ENCODE measurements at regions not wholly inside any gene's neighbourhood (a gene's known extent, or its start where the extent isn't known, plus 50 kb on each side); places are given as distances from the start of the nearest gene placed in this dataset.

DNA sequence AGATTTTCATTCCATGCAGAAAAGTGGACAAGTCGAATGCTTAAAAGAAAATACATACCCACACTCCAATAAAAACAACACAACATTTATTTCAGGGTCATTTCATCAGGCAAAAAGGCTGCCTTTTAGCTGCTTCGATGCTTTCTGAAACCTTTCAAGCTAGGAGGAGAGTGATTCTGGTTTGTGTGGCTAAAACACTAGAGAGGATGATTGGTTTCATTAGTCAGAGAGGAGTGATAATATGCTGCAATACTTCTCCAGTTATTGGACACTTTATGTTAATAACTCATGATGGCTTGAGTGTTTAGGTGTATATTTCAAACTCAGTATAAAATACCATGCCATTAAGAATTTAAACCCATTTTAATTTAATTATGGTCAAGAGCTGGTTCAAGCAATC lies 614.0 kb downstream of the SLC4A3 start:
- intact Hi-C loops (cut with DNase I): no loop called here
- 58 to 68% methylated on average over 2 of the region's 2 CpGs for WGBS, 2 donors
- peaks cover 0 to under 1% (median 0%) of the 10 kb centered on the region in 3 donors for H3K4me1 ChIP-seq
- no peak for DNase-seq
- H3K9me3 ChIP-seq: no peaks in the 10 kb centered on the region
- H3K4me3 ChIP-seq: no peak overlapping the region
- no peaks in the 10 kb centered on the region for H3K27me3 ChIP-seq
- H3K27ac ChIP-seq: no peak overlapping the region
- no peaks in the 10 kb centered on the region for H3K36me3 ChIP-seq
- no peak for TF ChIP-seq POLR2A (IDR thresholded peaks at IDR 0.05)
- no peak for TF ChIP-seq CTCF (IDR thresholded peaks at IDR 0.05)

DNA sequence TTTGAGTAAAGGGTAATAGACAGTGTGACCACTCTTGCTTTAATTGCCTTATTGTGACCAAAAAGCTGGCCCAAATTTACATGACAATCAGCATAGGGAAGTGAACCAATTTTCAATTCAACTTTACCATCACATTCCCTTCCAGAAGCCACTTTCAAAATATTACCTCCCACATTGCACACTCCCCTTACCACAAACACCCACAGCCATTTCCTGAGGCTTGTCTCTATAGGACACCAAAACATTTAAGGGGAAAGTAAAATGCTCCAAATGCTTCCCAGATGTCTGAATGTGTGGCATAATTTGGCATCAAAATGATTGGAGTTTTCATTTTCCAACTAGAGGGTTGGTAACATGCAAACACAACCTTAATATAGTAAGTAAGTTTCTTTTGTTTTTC lies 616.1 kb downstream of the SLC4A3 start:
- DNase-seq: no peak
- intact Hi-C loops (cut with DNase I): no loop called here
- Histone ChIP-seq H3K4me3 (no peak overlapping the region), H3K36me3 (no peaks in the 10 kb centered on the region), H3K4me1 (peaks cover 0 to 11% (median 0%) of the 10 kb centered on the region in 3 donors), H3K27ac (no peak overlapping the region), H3K9me3 (no peaks in the 10 kb centered on the region), H3K27me3 (no peaks in the 10 kb centered on the region)
- TF ChIP-seq CTCF (IDR thresholded peaks at IDR 0.05): no peak
- TF ChIP-seq POLR2A (IDR thresholded peaks at IDR 0.05): no peak

GRCh38 chr2:220246386-220246785 lies 619.0 kb downstream of the SLC4A3 start:
- WGBS, 2 donors: 70 to 78% methylated on average over 1 of the region's 1 CpG
- no peak overlapping the region for H3K4me3 ChIP-seq
- H3K27ac ChIP-seq: no peak overlapping the region
- no peaks in the 10 kb centered on the region for H3K27me3 ChIP-seq
- H3K36me3 ChIP-seq: no peaks in the 10 kb centered on the region
- intact Hi-C loops (cut with DNase I): no loop called here
- TF ChIP-seq POLR2A (IDR thresholded peaks at IDR 0.05) (no peak), CTCF (IDR thresholded peaks at IDR 0.05) (no peak)
- no peak for DNase-seq
- H3K4me1 ChIP-seq: peaks cover 0 to 11% (median 0%) of the 10 kb centered on the region in 3 donors
- H3K9me3 ChIP-seq: no peaks in the 10 kb centered on the region

- H3K36me3 ChIP-seq: no peaks in the 10 kb centered on the region
- peaks cover 0 to 11% (median 0%) of the 10 kb centered on the region in 3 donors for H3K4me1 ChIP-seq
- no peak for DNase-seq
- intact Hi-C loops (cut with DNase I): no loop called here
- H3K27ac ChIP-seq: no peak overlapping the region
- TF ChIP-seq CTCF (IDR thresholded peaks at IDR 0.05) (no peak), POLR2A (IDR thresholded peaks at IDR 0.05) (no peak)
- no peaks in the 10 kb centered on the region for H3K27me3 ChIP-seq
- H3K9me3 ChIP-seq: no peaks in the 10 kb centered on the region
- 61 to 71% methylated on average over 3 of the region's 3 CpGs for WGBS, 2 donors
- H3K4me3 ChIP-seq: no peak overlapping the region
Observed at GRCh38 chr2:220247588-220248350, 620.3 kb downstream of the SLC4A3 start.

GRCh38 chr2:220259662-220260061 lies 632.2 kb downstream of the SLC4A3 start:
- no peak for DNase-seq
- WGBS, 2 donors: 70 to 73% methylated on average over 2 of the region's 2 CpGs
- H3K4me1 ChIP-seq: peaks cover 0 to 42% (median 0%) of the 10 kb centered on the region in 3 donors
- H3K36me3 ChIP-seq: no peaks in the 10 kb centered on the region
- TF ChIP-seq CTCF (IDR thresholded peaks at IDR 0.05): no peak
- no peak for TF ChIP-seq POLR2A (IDR thresholded peaks at IDR 0.05)
- intact Hi-C loops (cut with DNase I): no loop called here
- no peaks in the 10 kb centered on the region for H3K27me3 ChIP-seq
- H3K9me3 ChIP-seq: no peaks in the 10 kb centered on the region
- H3K4me3 ChIP-seq: no peak overlapping the region
- H3K27ac ChIP-seq: no peak overlapping the region
